ENCODE measurements at regions not wholly inside any gene's neighbourhood (a gene's known extent, or its start where the extent isn't known, plus 50 kb on each side); places are given as distances from the start of the nearest gene placed in this dataset.

- FAIRE-seq, result no peak
Observed at GRCh38 chr22:22092101-22092500, 109.5 kb upstream of the TOP3B start.

DNA sequence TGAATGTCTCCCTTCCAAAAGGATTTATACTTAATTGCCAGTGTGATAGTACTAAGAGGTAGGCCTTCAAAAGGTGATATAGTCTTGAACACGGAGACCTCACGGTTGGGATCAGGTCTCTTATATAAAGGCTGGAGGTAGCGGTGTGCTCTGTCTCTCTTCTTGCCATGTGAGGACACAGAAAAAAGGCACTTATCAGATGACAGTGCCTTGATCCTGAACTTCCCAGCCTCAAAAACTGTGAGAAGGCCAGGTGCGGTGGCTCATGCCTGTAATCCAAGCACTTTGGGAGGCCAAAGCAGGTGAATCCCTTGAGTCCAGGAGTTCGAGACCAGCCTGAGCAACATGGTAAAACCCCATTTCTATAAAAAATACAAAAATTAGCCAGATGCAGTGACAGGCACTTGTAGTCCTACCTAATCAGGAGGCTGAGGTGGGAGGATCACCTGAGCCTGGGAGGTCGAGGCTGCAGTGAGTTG lies 108.9 kb upstream of the TOP3B start:
- no peak for FAIRE-seq

DNA sequence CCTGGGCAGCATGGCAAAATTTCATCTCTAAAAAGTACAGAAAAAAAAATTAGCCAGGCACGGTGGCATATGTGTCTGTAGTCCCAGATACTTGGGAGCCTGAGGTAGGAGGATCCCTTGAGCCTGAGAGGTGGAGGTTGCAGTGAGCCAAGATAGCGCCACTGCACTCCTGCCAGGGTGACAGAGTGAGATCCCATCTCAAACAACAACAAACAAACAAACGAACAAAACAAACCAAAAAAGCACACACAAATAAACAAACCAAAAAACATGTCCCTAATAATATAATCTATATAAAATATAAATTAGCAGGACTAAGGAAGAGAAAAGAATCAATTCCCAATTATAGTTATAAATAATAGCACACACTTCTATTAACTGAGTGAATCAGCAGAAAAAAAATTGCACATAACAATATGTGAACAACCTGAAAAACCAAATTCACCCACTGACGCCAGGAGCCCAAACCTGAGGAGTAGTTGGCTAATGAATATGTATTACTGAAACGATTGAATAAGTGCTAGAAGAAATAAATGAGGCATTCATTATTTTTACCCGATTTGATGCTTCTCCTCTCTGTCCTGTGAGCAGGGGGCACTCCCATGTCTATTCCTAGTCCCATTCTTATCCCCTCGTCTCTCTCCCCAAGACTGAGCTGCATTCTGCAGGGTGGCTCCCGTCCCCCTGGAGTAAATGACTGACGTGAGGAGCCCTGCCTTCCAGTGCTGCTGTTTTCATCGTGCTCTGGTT lies 108.2 kb upstream of the TOP3B start:
- FAIRE-seq, result no peak

DNA sequence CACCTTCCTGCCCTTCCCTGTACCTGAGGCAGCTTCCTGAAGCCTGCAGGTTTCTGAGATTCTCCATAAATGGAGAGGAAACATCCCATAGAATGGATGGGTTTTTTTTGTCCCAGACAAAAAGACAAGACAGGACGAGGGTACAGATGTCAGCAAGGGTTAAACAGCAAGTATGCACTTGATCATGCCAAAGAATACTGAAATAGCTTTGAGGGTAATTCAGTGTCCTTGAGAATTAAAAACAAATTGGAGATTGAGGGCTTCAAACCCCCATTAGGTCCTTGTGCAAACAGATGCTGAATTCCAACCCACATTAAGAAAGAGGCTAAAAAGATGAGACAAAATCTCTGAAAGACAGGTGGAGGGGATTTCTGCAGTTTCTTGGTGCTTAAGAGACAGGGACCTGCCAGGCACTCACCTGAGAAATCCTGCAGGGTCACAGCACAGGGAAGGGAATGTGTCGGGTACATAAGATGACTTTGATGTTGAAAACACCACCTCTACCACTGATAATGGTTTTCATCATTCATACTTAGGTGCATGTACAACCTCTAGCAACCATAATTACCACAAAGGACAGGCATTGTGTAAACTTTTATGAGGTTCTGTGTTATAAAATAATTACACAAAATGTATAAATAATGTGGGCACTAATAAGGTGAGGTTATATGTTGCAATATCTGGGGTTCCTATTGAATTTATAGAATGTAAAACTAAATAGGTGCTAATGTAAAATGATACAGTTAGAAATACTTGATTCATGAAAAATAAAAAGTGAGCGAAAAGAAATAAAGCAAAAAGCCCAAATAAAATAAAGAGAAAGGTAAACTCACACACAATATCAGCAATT lies 107.1 kb upstream of the TOP3B start:
- FAIRE-seq, result no peak

DNA sequence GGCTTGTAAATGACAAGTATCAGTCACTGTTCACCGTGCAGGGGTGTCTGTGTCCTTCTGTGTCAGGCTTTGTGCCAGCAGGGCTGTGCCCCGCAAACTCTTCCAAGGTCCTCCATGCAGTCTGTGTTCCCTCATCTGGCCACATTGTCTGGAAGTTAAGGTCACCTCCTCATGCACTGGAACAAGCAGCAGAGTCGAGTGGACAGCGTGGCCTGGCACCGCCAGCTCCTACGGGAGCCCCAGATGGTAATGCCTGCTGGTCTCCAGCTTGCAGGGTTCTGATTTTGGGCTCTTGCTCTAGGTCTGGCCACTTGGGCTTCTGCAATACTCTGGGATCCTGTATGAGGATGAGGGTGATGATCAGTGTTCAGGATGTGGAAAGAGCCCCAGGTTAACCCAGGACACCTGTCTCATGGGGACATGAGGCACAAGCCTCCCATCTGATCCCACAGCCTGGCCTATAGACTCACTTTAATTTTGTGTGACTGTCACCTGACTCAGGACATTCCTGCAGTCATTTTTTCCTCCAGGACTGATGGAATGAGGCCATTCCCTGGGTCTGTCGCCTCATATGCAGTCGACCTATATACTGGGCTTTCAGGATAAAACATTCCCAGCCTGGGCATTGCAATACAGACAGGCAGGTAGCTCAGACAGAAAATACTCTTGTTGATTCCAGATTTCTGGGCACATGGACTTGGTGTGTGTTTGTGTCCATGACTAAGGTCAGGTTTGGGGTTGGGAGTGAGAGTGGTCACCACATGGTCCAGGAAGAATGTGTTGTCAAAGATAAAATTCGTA lies 106.3 kb upstream of the TOP3B start:
- FAIRE-seq, result no peak

GRCh38 chr22:22087854-22088657 lies 105.5 kb upstream of the TOP3B start:
- FAIRE-seq, result no peak

DNA sequence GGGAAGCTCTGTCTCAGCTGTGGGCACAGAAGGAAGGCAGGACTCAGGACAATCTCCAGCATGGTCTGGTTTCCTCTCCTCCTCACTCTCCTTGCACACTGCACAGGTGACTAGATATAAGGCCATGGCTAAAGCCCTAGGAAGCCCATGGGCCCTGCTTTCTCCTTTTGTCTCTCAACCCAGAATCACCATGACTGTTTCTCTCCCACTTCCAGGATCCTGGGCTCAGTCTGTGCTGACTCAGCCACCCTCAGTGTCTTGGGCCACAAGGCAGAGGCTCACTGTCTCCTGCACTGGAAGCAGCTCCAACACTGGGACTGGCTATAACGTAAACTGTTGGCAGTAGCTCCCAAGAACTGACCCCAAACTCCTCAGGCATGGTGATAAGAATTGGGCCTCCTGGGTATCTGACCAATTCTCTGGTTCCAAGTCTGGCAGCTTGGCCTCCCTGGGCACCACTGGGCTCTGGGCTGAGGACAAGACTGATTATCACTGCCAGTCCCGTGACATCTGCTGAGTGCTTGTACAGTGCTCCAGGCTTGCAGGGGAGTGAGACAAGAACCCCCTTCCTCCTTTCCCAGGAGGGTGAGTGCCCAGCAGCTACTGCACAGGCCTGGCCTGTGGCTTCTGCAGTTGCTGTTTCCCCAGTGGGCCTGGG lies 104.0 kb upstream of the TOP3B start:
- FAIRE-seq, result no peak

GRCh38 chr22:22085702-22086500 lies 103.3 kb upstream of the TOP3B start:
- no peak for FAIRE-seq

DNA sequence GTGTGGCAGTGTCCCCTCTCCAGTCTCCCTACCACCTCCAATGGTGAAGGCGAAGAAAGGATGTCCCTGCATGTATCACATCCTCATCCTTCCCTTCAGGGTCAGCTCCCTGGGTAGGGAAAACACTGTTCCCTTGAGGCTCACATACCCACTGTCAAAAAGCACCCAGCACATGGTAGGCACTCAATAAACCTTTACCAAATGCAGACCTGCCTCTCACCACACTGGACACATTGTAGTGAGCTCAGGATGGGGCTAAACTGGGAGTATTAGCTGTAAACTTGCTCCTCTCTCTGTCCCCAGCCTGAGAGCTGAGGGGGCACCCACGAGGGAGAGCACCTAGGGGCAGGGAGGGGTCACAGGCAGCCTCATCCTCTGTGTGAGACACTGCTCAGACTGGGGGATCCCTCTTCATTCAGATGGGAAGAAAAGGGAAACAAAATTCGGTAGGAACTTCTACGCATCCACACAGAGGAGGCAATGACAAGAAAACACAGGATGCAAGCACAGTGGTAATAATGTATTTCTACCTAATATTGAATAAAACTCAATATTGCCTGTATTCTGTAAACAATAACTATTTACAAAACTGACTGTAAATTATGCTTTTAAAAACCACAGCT lies 101.6 kb upstream of the TOP3B start:
- FAIRE-seq, result no peak

- FAIRE-seq, result no peak
Observed at GRCh38 chr22:22082960-22083359, 100.4 kb upstream of the TOP3B start.

DNA sequence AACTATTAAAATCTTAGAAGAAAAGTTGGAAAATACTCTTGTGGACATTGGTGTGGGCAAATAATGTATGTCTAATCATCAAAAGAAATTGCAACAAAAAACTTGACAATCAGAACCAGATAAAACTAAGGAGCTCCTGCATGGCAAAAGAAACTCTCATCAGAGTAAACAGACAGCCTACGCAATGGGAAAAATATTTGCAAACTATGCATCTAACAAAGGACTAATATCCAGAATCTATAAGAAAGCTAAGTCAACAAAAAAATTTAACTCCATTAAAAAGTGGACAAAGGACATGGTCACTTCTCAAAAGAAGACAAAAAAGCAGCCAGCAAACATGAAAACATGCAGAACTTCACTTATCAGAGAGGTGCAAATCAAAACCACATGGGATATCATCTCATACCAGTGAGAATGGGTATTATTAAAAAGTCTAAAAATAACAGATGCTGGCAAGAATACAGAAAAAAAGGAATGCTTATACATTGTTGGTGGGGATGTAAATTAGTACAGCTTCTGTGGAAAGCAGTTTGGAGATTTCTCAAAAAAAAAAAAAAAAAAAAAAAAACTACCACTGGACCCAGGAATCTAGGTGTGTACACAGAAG lies 99.7 kb upstream of the TOP3B start:
- no peak for FAIRE-seq

- no peak for FAIRE-seq
Observed at GRCh38 chr22:22080270-22080669, 97.7 kb upstream of the TOP3B start.

DNA sequence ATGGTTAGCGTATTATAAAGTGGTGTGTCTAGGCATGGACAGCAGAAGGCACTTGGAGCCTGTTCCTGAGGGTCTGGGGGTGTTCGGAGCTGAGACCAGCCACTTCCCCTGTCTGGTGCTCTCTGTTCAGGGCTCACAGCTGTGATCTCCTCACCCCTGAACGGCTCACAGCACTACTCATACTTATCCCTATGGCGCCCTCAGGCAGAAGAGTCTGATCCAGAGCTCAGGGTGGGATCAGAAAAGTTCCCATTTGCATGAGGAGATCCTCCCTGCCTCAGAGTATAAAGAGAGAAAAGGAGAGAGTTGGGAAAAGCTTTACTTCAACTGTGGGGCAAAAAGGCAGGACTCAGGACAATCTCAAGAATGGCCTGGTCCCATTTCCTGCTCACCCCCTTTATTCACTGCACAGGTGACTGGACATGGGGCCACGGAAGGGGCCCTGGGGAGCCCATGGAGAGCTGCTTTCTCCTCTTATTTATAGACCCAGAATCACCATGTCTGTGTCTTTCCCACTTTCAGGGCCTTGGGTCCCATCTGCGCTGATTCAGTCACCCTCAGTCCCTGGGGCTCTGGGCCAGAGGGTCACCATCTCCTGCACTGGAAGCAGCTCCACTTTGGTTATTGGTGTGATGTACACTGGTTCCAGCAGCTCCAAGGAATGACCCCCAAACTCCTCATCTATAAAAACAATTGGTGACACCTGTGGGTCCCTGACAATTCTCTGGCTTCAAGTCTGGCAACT lies 97.0 kb upstream of the TOP3B start:
- no peak for FAIRE-seq

DNA sequence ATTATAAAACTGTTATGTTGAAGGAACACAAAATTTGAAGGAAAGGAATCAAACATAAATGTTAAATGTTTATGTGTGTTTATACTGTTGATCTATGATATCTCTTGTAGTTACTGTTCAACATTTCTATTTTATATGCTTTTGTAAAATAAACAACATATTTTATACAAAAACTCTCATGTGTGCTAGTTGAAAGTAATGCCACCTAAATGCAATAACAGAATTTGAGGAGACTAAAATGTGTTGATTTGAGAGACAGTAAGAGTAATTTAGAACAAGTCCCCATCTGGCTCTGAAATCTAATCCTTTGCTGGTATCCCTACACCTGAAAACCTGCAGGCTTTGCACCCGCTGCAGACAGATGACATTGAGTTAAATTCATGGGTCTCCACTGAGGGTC lies 95.7 kb upstream of the TOP3B start:
- FAIRE-seq, result no peak

DNA sequence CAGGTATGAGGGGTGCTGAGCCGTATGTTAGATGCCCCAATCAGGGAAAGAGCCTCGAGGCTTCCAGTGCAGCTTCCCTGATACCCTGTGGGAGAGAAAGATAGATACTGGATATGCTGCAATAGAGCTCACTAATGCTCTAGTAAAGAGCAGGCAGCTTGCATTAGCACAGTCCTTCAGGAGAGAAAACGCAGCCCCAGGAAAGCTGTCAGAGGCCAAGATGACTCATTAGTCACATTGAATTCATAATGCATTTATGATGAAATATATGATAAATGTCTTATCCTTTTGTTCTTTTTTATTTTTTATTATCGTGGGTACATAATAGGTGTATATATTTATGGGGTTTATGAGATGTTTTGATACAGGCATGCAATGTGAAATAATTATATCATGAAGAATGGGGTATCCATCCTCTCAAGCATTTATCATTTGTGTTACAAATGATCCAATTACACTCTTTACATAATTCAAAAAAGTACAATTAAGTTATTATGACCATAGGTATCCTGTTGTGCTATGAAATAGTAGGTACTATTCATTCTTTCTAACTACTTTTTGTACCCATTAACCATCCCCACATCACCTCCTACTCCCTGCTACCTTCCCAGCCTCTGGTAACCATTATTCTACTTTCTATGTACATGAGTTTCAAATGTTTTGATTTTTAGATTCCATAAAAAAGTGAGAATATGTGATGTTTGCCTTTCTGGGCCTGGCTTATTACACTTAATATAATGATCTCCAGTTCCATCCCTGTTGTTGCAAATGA lies 94.5 kb upstream of the TOP3B start:
- FAIRE-seq, result no peak

- no peak for FAIRE-seq
Observed at GRCh38 chr22:22076361-22076760, 93.8 kb upstream of the TOP3B start.

DNA sequence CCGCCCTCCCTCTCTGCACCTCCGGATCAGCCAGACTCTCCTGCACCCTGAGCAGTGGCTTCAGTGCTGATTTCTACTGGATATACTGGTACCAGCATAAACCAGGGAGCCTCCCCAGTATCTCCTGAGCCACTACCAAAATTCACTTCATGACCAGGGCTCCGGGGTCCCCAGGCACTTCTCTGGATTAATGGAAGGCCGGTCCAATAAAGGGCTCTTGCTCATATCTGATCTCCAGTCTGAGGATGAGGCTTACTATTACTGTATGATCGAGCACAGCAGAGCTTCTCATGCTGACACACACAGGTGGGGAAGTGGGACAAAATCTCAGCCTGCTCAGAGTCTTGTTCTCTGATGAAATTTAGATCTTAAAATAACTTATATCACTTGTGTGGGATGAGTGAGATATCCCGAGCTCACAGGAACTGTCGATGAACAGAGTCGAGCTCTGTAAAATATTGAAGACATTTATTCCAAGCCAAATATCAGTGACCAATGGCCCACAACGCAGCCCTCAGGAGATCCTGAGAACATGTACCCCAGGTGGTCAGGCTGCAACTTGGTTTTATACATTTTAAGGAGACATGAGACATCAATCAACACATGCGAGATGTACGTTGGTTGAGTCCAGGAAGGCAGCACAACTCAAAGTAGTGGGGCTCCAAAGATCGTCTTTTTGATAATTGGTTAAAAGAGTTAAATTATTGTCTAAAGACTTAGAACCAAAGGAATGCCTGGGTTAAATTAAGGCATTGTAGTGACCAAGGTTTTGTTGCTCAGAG lies 93.0 kb upstream of the TOP3B start:
- FAIRE-seq, result no peak
